K562 (cell line): ENCODE measurements at regions not wholly inside any gene's neighbourhood (a gene's known extent, or its start where the extent isn't known, plus 50 kb on each side); places are given as distances from the start of the nearest gene placed in this dataset.

Experiments used
- ATAC-seq: fragments of 200-7000 bp; cut with Tn5 transposase; 3 replicates; pipeline ENCODE4 v1.9.1; 2020; ENCODE audit warnings: moderate library complexity
- BruUV-seq: library from RNA; stranded (reverse); fragments of 400-500 nt; replicated peaks from 2 replicates; lab custom pipeline; 2021; lab: Mats Ljungman, UMichigan
- CTCF ChIA-PET: fragments of 300-600 bp; formaldehyde crosslinking; extraction: SDS; loops from one replicate; lab custom pipeline; 2021; ENCODE audit warnings: low intra/inter-chr PET ratio; lab: Yijun Ruan, JAX
- POLR2A ChIA-PET: fragments of 300-600, 350-650 bp; sonication (Branson Sonifier 250); formaldehyde crosslinking; extraction: SDS; loops from one replicate; lab custom pipeline; 2021; ENCODE audit warnings: antibody characterized with exemption, inconsistent platforms; lab: Yijun Ruan, JAX
- DNase-seq, 4 experiments: peaks; one replicate each; pipeline versions ENCODE4 v3.0.0 to v3.0.0-alpha.2; 2011 to 2018; ENCODE audit warnings: low spot score in 3 of 4, mixed read lengths in 3 of 4; ENCODE audit errors: extremely low read depth in 1 of 4
- FAIRE-seq: peaks from 2 replicates; lab custom pipeline; 2011; peaks lifted over from hg19 to GRCh38; lab: Jason Lieb, UNC
- H2AFZ ChIP-seq: 2 replicates; pipeline ENCODE4 v1.6.0; 2011; ENCODE audit warnings: low read depth, low read length, control low read depth, inconsistent platforms
- H3K27ac ChIP-seq: fragments of 200-600 bp; 3 replicates; pipeline ENCODE4 v1.8.0; 2011; ENCODE audit warnings: low read depth, mild to moderate bottlenecking, control low read depth, inconsistent platforms, low read length, moderate library complexity, mixed read lengths; ENCODE audit errors: extremely low read depth
- H3K27me3 ChIP-seq, 2 experiments: fragments of 300-600 bp in 1 of 2; 2 replicates in 1 of 2; 3 replicates in 1 of 2; pipeline versions ENCODE4 v1.6.0 to v1.8.0; 2011; ENCODE audit warnings: inconsistent platforms in 2 of 2, low read length in 2 of 2, mild to moderate bottlenecking in 1 of 2, mixed read lengths in 1 of 2, moderate library complexity in 1 of 2; ENCODE audit not compliant: control insufficient read depth in 2 of 2, insufficient read depth in 2 of 2
- H3K36me3 ChIP-seq: fragments of 300-600 bp; 3 replicates; pipeline ENCODE4 v1.8.0; 2011; ENCODE audit warnings: mild to moderate bottlenecking, low read length, inconsistent platforms; ENCODE audit not compliant: control insufficient read depth, insufficient read depth
- H3K4me1 ChIP-seq, 2 experiments: fragments of 200-600 bp in 1 of 2; replicated peaks in 1 of 2; 2 replicates in 1 of 2; 3 replicates in 1 of 2; pipeline versions ENCODE4 v1.5.1 to v1.8.0; 2011; ENCODE audit warnings: inconsistent platforms in 2 of 2, low read length in 2 of 2, mild to moderate bottlenecking in 1 of 2, mixed read lengths in 1 of 2, moderate library complexity in 1 of 2; ENCODE audit not compliant: control insufficient read depth in 2 of 2, insufficient read depth in 2 of 2
- H3K4me2 ChIP-seq: 2 replicates; pipeline ENCODE4 v1.6.1; 2011; ENCODE audit warnings: low read length, control low read depth, inconsistent platforms, mixed read lengths; ENCODE audit not compliant: insufficient read depth
- H3K4me3 ChIP-seq: fragments of 200-600 bp; sonication (generic), shearing (Covaris generic); 2 replicates; pipeline ENCODE4 v1.5.1; 2016; ENCODE audit warnings: control low read depth, inconsistent platforms
- H3K79me2 ChIP-seq: fragments of 200-600 bp; 3 replicates; pipeline ENCODE4 v1.8.0; 2011; ENCODE audit warnings: low read length, inconsistent platforms; ENCODE audit not compliant: control insufficient read depth, insufficient read depth
- H3K9ac ChIP-seq, 2 experiments: 2 replicates each; pipeline versions ENCODE4 v1.6.0 to v1.6.1; 2011; ENCODE audit warnings: low read depth in 2 of 2, low read length in 2 of 2, control low read depth in 1 of 2, inconsistent platforms in 1 of 2, mild to moderate bottlenecking in 1 of 2, mixed read lengths in 1 of 2; ENCODE audit not compliant: insufficient read depth in 1 of 2
- H3K9me1 ChIP-seq: one replicate; pipeline ENCODE4 v1.6.0; 2011; ENCODE audit warnings: inconsistent platforms, mild to moderate bottlenecking, low read length, moderate library complexity; ENCODE audit not compliant: control insufficient read depth, insufficient read depth
- H3K9me3 ChIP-seq: replicated peaks from 2 replicates; pipeline ENCODE4 v1.5.1; 2011; ENCODE audit warnings: low read depth, low read length, inconsistent platforms; ENCODE audit not compliant: control insufficient read depth, insufficient read depth
- H4K20me1 ChIP-seq: replicated peaks from 2 replicates; pipeline ENCODE4 v1.6.1; 2011; ENCODE audit warnings: low read length, inconsistent platforms, mixed read lengths; ENCODE audit not compliant: control insufficient read depth, insufficient read depth
- EWSR1 ChIP-seq: fragments of 450-650 bp; IDR thresholded peaks from 2 replicates; pipeline ENCODE4 v1.6.1; 2018; ENCODE audit warnings: borderline replicate concordance, mild to moderate bottlenecking, low read depth, moderate library complexity; ENCODE audit not compliant: partially characterized antibody
- FUS ChIP-seq: fragments of 200-400 bp; formaldehyde crosslinking; optimal IDR thresholded peaks from 2 replicates; pipeline ENCODE3; 2017; ENCODE audit warnings: low read depth, low read length
- POLR2H ChIP-seq: IDR thresholded peaks from 2 replicates; pipeline ENCODE4 v1.6.1; 2016; ENCODE audit warnings: missing genetic modification characterization, low read depth, mild to moderate bottlenecking, control low read depth, missing compliant biosample characterization, moderate library complexity
- SNIP1 ChIP-seq: fragments of 450-650 bp; IDR thresholded peaks from 2 replicates; pipeline ENCODE4 v1.7.1; 2017; ENCODE audit warnings: low read depth, mild to moderate bottlenecking
- TEAD1 ChIP-seq, 2 experiments: fragments of 450-650 bp in 1 of 2; sonication (generic) in 1 of 2; formaldehyde crosslinking; IDR thresholded peaks; 2 replicates each; pipeline versions ENCODE4 v1.4.0 to v1.8.0; 2020 to 2022; ENCODE audit warnings: mild to moderate bottlenecking in 2 of 2, missing genetic modification reagents in 1 of 2
- ZNF311 ChIP-seq: fragments of 250-450 bp; sonication (Bioruptor Pico); IDR thresholded peaks from 2 replicates; pipeline ENCODE4 v1.4.0; 2020; ENCODE audit warnings: mild to moderate bottlenecking, moderate library complexity
- WGBS: fragments of 100-300 bp; shearing (Covaris generic); methylation state at CpG from one replicate; pipeline ENCODE4 v1.1.6; 2016; ENCODE audit warnings: low coverage, mixed read lengths; ENCODE audit not compliant: insufficient coverage; ENCODE audit errors: missing lambda C conversion rate; 5-methylcytosine and 5-hydroxymethylcytosine counted together
- in situ Hi-C: fragments of 300-500 bp; cut with MboI; formaldehyde crosslinking; loops from 4 replicates; pipeline ENCODE4 v1.15.0; 2018; ENCODE audit warnings: inconsistent platforms, mixed read lengths
- intact Hi-C: fragments of 100-400 bp; cut with micrococcal nuclease; formaldehyde crosslinking; loops from 2 replicates; pipeline ENCODE4 v1.14.2; 2022
- TF ChIP-seq, protein P1 (sequence below): sonication (generic); formaldehyde crosslinking; IDR thresholded peaks from 2 replicates; pipeline ENCODE4 v1.8.1; 2023; ENCODE audit warnings: mild to moderate bottlenecking, missing genetic modification reagents

- intact Hi-C loops = no loop called here
- DNase-seq (no peak), FAIRE-seq (no peak), ATAC-seq (no peak)
- Histone ChIP-seq H2AFZ (no peak overlapping the region), H4K20me1 (no peaks in the 10 kb centered on the region), H3K4me3 (no peak overlapping the region), H3K79me2 (no peaks in the 10 kb centered on the region), H3K4me2 (no peak overlapping the region), H3K4me1 (no peaks in the 10 kb centered on the region), H3K9me1 (no peaks in the 10 kb centered on the region), H3K9me3 (no peaks in the 10 kb centered on the region), H3K27me3 (no peaks in the 10 kb centered on the region), H3K27ac (no peak overlapping the region), H3K36me3 (no peaks in the 10 kb centered on the region), H3K9ac (no peak overlapping the region)
- CTCF ChIA-PET = no interaction called here
- POLR2A ChIA-PET = no interaction called here
- WGBS = 0% methylated on average over 2 of the region's 2 CpGs
- no TSS peak for BruUV-seq
- in situ Hi-C loops = no loop called here
- TF ChIP-seq ZNF311 (CRISPR knock-in tag) = no peak
- TF ChIP-seq POLR2H (tag) = no peak
- no peak for TF ChIP-seq FUS
- no peak for TF ChIP-seq SNIP1
- TF ChIP-seq, protein P1, sequence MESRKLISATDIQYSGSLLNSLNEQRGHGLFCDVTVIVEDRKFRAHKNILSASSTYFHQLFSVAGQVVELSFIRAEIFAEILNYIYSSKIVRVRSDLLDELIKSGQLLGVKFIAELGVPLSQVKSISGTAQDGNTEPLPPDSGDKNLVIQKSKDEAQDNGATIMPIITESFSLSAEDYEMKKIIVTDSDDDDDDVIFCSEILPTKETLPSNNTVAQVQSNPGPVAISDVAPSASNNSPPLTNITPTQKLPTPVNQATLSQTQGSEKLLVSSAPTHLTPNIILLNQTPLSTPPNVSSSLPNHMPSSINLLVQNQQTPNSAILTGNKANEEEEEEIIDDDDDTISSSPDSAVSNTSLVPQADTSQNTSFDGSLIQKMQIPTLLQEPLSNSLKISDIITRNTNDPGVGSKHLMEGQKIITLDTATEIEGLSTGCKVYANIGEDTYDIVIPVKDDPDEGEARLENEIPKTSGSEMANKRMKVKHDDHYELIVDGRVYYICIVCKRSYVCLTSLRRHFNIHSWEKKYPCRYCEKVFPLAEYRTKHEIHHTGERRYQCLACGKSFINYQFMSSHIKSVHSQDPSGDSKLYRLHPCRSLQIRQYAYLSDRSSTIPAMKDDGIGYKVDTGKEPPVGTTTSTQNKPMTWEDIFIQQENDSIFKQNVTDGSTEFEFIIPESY (CRISPR knock-in tag) = no peak
- no peak for TF ChIP-seq TEAD1 (CRISPR knock-in tag; IDR thresholded peaks at IDR 0.05)
- TF ChIP-seq EWSR1 = no peak
- TF ChIP-seq, all 486 proteins: peak for 0
These were observed 240.5 kb upstream of the CHAC2 start for GRCh38 chr2:53527056-53527455.
